GM18498 (cell line): ENCODE measurements at regions not wholly inside any gene's neighbourhood (a gene's known extent, or its start where the extent isn't known, plus 50 kb on each side); places are given as distances from the start of the nearest gene placed in this dataset.

Experiments used
- ATAC-seq: cut with Tn5 transposase; IDR thresholded peaks from one replicate; pipeline ENCODE4 v1.9.1; 2021; ENCODE audit warnings: mild to moderate bottlenecking, moderate library complexity; ENCODE audit not compliant: unreplicated experiment

DNA sequence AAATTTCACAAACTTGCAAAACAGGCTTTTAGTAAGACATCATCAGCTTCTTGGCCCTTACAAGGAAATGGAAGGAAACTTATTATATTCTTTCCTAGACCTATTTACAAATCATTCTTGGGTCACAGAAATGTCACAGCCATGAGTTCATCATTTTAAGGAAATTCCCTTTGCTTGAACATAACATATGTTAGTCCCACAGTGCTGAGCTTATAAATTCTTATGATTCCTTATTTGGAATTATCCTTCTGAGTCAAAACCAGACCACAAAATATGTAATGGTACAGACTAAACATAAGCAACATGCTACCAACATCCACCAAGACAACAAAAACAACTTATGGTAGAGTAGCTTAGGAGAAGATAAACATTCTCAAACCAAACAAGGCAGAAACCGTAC is 236.9 kb upstream of the CTSO start:
- no peak for ATAC-seq

DNA sequence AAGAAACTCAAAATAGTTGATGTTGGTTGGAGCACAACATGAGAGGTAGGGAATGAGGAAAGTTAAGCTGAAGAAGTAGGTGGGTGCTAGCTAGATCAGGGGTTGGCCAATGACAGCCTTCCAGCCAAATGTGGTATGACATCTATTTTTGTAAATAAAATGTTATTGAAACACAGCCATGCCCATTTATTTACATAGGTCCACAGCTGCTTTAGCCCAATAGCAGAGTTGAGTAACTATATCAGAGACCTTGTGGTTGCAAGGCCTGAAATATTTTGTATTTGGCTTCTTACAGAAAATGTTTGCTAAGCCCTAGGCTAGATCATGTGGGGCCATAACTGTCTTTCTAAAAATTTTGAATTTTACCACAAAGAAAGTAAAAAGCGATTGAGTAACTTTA is 234.9 kb upstream of the CTSO start:
- no peak for ATAC-seq

- ATAC-seq, result no peak
Observed at GRCh38 chr4:156186111-156186510, 232.4 kb upstream of the CTSO start.

- no peak for ATAC-seq
Observed at GRCh38 chr4:156185514-156186055, 231.9 kb upstream of the CTSO start.

DNA sequence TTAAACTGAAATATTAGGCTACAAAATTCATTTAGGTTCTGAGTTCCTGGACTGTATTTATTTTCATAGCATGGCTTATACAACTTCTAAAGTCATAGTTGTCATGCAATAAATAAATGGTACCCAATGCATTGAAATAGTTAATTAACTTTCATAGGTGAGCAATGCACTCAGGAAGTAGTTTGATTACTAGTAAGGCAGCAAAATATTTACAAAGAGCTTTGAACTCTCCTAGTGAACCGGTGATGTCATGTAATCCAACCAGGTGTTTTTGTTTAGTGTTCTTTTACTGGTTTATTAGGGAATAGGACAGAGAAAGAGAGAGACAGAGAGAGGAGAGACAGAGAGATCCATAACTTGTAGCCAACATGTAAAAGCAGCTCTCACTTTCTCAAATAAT is 228.6 kb upstream of the CTSO start:
- no peak for ATAC-seq

DNA sequence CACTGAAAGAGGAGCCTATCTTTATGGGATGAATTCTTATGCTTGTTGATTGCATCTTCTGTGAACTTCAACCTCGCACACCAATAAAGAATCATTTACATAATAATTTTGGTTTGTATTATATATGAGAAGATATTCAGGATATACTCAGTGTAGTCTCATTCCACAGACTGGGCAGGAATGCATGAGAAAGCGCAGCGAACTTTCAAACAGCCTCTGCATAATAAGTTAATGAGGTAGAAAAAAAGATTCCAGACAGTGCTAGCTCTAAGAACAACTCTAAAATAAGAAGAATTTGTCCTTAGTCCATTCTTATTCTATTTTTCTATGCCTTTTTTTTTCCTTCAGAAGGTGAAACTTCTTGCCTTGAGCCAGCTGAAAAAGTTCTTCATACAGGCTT is 224.3 kb upstream of the CTSO start:
- no peak for ATAC-seq

DNA sequence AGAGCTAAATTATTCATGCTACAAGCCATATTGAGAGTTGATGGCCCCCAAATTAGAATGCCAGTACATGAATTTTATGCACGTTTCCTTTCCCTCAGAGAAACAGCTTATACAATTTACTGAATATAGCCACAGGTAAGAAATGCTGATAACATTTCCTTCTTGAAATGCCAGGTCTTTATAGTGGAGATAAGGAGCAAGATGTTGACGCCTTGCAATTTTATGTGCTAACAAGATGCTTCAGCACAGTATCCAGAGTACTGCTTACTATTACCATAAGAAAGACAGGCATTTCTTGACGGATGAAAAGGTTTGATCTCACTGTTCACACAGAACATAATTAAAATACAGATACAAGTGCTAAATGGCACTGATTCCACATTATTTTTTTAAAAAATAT is 223.2 kb upstream of the CTSO start:
- ATAC-seq, result no peak

GRCh38 chr4:156173937-156174336 is 220.3 kb upstream of the CTSO start:
- ATAC-seq, result peak; percentile 66

GRCh38 chr4:156173486-156173885 is 219.8 kb upstream of the CTSO start:
- ATAC-seq, result no peak

- no peak for ATAC-seq
Observed at GRCh38 chr4:156169861-156170260, 216.2 kb upstream of the CTSO start.

- ATAC-seq, result peak; percentile 82
Observed at GRCh38 chr4:156169011-156169410, 215.3 kb upstream of the CTSO start.

GRCh38 chr4:156168288-156168687 is 214.6 kb upstream of the CTSO start:
- no peak for ATAC-seq

DNA sequence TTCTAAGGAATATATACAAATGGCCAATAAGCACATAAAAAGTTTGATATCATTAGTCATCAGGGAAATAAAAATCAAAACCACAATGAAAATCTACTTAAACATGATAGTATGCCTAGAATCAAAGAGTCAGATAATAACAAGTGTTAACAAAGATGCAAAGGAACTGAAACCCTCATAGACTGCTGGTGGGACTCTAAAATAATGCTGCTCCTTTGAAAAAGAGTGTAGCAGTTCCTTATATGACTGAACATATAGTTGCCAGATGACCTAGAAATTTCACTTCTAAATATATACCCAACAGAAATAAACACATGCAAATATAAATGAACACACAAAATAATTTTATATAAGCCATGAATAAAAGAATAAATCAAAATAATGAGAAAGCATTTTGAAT is 205.1 kb upstream of the CTSO start:
- peak; percentile 92 for ATAC-seq

- no peak for ATAC-seq
Observed at GRCh38 chr4:156154978-156155377, 201.3 kb upstream of the CTSO start.

DNA sequence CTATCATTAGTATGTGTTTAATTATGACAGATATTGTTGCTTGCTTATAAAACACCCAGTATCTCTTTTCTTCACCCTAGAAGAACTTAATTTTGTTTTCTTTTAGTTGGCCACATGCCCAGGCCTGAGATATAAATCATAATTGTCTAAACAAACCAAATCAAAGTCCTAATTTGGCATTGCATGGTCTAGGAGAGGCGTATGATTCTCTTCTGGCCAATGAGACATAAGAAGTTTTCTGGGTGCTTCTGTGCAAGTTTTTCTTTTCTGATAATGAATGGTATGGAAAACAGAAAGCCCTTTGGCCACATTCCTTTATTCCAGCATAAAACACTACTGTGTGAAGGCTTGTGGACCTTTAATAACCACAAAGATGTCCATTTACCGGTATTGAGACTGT is 192.9 kb upstream of the CTSO start:
- ATAC-seq, result no peak

DNA sequence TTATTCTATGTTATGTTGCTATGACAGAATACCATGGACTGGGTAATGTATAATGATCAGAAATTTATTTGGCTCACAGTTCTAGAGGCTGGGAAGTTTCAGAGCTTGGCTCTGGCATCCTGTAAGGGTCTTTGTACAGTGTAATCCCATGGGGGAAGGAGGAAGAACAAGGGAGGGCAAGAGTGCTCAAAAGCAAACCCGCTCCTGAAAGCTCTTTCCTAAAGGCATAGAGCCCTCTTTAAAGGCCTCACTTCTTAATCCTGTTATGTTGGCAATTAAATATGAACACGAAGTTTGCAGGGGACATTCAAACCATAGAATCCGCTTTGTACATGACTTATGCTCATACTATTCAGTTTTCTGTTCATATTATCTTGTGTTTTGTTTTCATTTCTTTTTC is 191.3 kb upstream of the CTSO start:
- ATAC-seq, result no peak

DNA sequence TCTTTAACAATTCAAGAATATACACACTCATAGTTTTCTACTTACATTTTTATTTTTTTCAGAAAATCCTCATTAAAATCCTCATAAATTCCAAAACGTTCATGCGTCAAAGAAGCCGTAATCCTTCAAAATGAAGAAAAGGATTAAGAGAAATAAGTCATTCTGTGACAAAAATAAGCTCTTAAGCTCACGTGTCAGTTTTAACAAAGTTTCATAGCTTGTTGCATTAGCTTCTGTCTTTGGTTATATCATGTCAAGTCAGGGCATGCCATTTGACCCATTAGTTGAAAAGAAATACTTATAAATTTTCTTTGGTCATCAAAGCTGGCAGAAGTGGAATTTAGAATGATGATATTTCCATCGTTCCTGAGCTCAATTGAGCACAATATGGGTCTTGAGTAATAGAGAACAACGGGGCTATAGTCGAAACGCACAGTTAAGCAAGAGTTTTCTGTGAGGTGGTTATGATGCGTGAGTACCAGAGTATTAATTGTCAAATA is 185.2 kb upstream of the CTSO start:
- ATAC-seq, result no peak

DNA sequence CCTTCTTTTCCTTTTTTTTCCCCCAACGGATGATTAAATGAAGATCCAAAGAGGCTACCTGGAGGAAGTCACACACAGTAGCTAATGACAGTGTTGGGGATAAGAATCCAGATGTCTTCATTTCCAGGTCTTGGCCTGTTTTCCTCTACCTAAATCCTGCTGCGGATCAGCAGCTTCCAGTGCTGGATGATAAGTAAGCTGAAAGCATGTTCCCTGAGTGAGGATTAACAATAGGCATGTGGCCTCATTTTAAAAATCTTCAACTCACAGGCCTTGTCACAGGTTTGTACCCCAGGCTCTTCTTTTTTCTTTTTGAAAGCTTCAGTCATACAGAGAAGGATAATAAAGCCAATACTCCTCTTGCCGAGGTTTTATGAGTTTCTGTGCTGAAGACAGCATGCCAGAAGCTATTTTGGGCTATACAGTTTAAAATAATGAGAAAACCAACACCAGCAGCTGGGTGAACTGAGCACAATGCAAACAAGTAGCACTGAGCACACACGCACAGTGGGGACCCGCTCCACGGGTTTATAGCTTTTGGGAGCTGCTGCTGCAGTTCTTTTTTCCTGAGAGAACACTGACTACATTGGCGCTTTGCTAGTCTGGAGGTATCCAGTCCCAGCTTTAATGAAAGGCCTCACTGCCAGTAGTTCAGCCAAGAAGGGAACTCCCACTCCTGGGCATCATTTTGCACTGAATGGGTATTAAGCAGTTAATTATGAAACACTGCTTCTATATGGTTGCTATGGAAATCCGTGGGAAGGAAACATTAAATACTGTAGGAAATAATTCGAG is 184.2 kb upstream of the CTSO start:
- ATAC-seq, result no peak

GRCh38 chr4:156132196-156132595 is 178.5 kb upstream of the CTSO start:
- no peak for ATAC-seq

GRCh38 chr4:156128616-156129015 is 174.9 kb upstream of the CTSO start:
- no peak for ATAC-seq

DNA sequence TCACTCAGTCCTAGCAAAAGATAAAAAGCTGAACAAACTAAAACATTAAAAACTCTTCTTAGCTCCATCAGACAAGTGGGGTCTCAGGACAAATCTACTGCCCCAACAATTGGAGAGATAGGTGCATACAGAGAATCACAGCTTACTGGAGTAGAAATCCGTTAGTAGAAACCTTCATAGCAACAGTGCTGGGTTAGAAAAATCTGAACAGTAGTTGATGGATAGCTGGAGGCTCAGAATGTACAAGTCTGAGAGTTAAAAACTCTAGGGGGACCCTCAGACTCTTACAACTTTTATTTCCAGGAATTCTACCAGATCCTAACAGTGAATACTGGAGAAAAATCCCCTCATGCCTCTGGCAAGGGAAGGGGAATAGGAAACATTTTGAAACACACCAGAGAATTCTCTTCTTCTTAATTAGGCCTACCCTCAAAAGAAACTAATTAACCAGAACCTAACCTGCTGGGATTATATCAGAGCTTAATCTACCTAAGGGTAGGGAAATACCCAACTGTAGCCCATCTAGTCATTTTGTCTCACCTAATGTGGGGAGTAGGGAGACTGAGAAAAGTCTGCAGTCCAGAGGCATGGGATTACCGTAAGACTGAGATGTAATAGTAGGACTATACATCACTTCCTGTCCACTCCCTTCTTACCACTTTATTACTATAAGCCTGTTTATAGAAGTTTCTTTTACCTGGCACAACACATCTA is 165.0 kb upstream of the CTSO start:
- no peak for ATAC-seq

GRCh38 chr4:156117743-156118142 is 164.1 kb upstream of the CTSO start:
- ATAC-seq, result no peak
